ENCODE measurements at regions not wholly inside any gene's neighbourhood (a gene's known extent, or its start where the extent isn't known, plus 50 kb on each side); places are given as distances from the start of the nearest gene placed in this dataset.
"Not testable (repeated sequence)": the region's sequence is repeated elsewhere in the genome, so short reads cannot be mapped to it uniquely, and the experiment has no call there.

- POLR2A ChIA-PET: no interaction called here
- DNase-seq (ENCODE audit: low read depth): no peak
- H3K27me3 ChIP-seq (ENCODE audit: control insufficient read depth, insufficient read depth, low read length): no peaks in the 10 kb centered on the region
- CTCF ChIA-PET: interaction anchor here (2.0 to 8.3 kb wide), 2 partner anchors 8 to 78 kb away, joined by 5 to 120 read pairs; a partner anchor contains a TSS
- TF ChIP-seq, protein P1, sequence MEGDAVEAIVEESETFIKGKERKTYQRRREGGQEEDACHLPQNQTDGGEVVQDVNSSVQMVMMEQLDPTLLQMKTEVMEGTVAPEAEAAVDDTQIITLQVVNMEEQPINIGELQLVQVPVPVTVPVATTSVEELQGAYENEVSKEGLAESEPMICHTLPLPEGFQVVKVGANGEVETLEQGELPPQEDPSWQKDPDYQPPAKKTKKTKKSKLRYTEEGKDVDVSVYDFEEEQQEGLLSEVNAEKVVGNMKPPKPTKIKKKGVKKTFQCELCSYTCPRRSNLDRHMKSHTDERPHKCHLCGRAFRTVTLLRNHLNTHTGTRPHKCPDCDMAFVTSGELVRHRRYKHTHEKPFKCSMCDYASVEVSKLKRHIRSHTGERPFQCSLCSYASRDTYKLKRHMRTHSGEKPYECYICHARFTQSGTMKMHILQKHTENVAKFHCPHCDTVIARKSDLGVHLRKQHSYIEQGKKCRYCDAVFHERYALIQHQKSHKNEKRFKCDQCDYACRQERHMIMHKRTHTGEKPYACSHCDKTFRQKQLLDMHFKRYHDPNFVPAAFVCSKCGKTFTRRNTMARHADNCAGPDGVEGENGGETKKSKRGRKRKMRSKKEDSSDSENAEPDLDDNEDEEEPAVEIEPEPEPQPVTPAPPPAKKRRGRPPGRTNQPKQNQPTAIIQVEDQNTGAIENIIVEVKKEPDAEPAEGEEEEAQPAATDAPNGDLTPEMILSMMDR (IDR thresholded peaks at IDR 0.05; ENCODE audit: insufficient read depth, low read depth, low read length): no peak
- H3K36me3 ChIP-seq (ENCODE audit: control insufficient read depth, insufficient read depth, low read length): no peaks in the 10 kb centered on the region
- no peak overlapping the region for H3K4me3 ChIP-seq (ENCODE audit: low read depth, low read length)
Measured at GRCh38 chr6:27816906-27817305, 95.3 kb downstream of the OR2B2 start.

DNA sequence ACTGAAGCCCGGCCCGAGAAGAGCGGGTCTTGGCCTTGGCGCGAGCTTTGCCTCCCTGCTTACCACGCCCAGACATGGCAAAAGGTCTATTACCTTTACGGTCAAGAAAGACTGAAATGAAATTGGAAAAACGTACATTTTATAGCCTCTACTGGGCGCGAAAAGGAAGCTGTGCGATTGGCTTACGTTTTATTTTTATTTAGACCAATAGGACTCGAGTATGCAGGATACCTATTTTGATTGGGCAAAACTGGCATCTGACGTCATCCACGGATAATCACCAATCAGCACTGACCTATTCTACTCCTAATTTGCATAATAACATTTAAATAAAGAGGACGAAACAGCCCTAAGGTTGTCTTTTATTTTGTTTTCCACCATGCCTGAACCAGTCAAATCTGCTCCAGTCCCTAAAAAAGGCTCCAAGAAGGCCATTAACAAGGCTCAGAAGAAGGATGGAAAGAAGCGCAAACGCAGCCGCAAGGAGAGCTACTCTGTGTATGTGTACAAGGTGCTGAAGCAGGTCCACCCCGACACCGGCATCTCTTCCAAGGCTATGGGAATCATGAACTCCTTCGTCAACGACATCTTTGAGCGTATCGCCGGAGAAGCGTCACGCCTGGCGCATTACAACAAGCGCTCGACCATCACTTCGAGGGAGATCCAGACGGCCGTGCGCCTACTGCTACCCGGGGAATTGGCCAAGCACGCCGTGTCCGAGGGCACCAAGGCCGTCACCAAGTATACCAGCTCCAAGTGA, 97.4 kb downstream of the OR2B2 start:
- Histone ChIP-seq H3K27me3 (ENCODE audit: control insufficient read depth, insufficient read depth, low read length) (no peaks in the 10 kb centered on the region), H3K36me3 (ENCODE audit: control insufficient read depth, insufficient read depth, low read length) (no peaks in the 10 kb centered on the region), H3K4me3 (ENCODE audit: low read depth, low read length) (peak overlapping the region; percentile 49)
- POLR2A ChIA-PET: interaction anchor here (0.5 to 1.0 kb wide), 3 partner anchors 51 to 1609 kb away, joined by 3 to 4 read pairs (median 3); no protein-coding TSS in a partner anchor
- CTCF ChIA-PET: interaction anchor here (1.6 kb wide), 1 partner anchor 81 kb away, joined by 9 read pairs; no protein-coding TSS in a partner anchor
- peak; percentile 83 for DNase-seq (ENCODE audit: low read depth)
- TF ChIP-seq, protein P1 (IDR thresholded peaks at IDR 0.05; ENCODE audit: insufficient read depth, low read depth, low read length): no peak

- not testable (repeated sequence) for DNase-seq (ENCODE audit: low read depth); H3K36me3 ChIP-seq (ENCODE audit: control insufficient read depth, insufficient read depth, low read length); H3K27me3 ChIP-seq (ENCODE audit: control insufficient read depth, insufficient read depth, low read length)
- POLR2A ChIA-PET: interaction anchor here (1.0 kb wide), 1 partner anchor 1609 kb away, joined by 3 read pairs; no protein-coding TSS in a partner anchor
- H3K4me3 ChIP-seq (ENCODE audit: low read depth, low read length): peak overlapping the region; percentile 49
- CTCF ChIA-PET: interaction anchor here (1.6 kb wide), 1 partner anchor 81 kb away, joined by 9 read pairs; no protein-coding TSS in a partner anchor
Measured at GRCh38 chr6:27814415-27814664, 97.9 kb downstream of the OR2B2 start.

- POLR2A ChIA-PET: no interaction called here
- TF ChIP-seq, protein P1 (IDR thresholded peaks at IDR 0.05; ENCODE audit: insufficient read depth, low read depth, low read length): no peak
- DNase-seq (ENCODE audit: low read depth): no peak
- Histone ChIP-seq H3K27me3 (ENCODE audit: control insufficient read depth, insufficient read depth, low read length) (no peaks in the 10 kb centered on the region), H3K4me3 (ENCODE audit: low read depth, low read length) (no peak overlapping the region), H3K36me3 (ENCODE audit: control insufficient read depth, insufficient read depth, low read length) (no peaks in the 10 kb centered on the region)
- CTCF ChIA-PET: interaction anchor here (0.8 kb wide), 1 partner anchor 59 kb away, joined by 4 read pairs; a partner anchor contains a TSS
Measured at GRCh38 chr6:27812805-27813492, 99.2 kb downstream of the OR2B2 start.

- Histone ChIP-seq H3K27me3 (ENCODE audit: control insufficient read depth, insufficient read depth, low read length) (no peaks in the 10 kb centered on the region), H3K36me3 (ENCODE audit: control insufficient read depth, insufficient read depth, low read length) (no peaks in the 10 kb centered on the region), H3K4me3 (ENCODE audit: low read depth, low read length) (no peak overlapping the region)
- TF ChIP-seq, protein P1 (IDR thresholded peaks at IDR 0.05; ENCODE audit: insufficient read depth, low read depth, low read length): no peak
- CTCF ChIA-PET: interaction anchor here (4.8 kb wide), 1 partner anchor 83 kb away, joined by 37 read pairs; no protein-coding TSS in a partner anchor
- DNase-seq (ENCODE audit: low read depth): no peak
- POLR2A ChIA-PET: interaction anchor here (0.6 to 1.0 kb wide), 3 partner anchors 11 to 1596 kb away, joined by 3 to 5 read pairs (median 5); a partner anchor contains a TSS
Measured at GRCh38 chr6:27812078-27812804, 100.0 kb downstream of the OR2B2 start.
